Body of pancreas (tissue), 4 donors: ENCODE measurements at regions not wholly inside any gene's neighbourhood (a gene's known extent, or its start where the extent isn't known, plus 50 kb on each side); places are given as distances from the start of the nearest gene placed in this dataset.

Experiments used
- ATAC-seq: fragments of 150-250 bp; one replicate; pipeline ENCODE4 v1.9.1; 2016
- DNase-seq, 4 donors: peaks; one replicate each; pipeline ENCODE4 v3.0.0-alpha.2; 2019
- H3K27ac ChIP-seq, 4 donors: fragments of 200-600 bp; sonication (generic); 1 replicate in 3 of 4; 2 replicates in 1 of 4; pipeline versions ENCODE4 v1.5.1 to v1.6.1; 2016 to 2019; ENCODE audit warnings: mild to moderate bottlenecking in 1 of 4, mixed read lengths in 1 of 4, moderate library complexity in 1 of 4
- H3K27me3 ChIP-seq, 2 donors: fragments of 200-600 bp; sonication (generic); one replicate each; pipeline ENCODE4 v1.6.0; 2016; ENCODE audit warnings: mild to moderate bottlenecking in 1 of 2
- H3K36me3 ChIP-seq, 2 donors: fragments of 200-600 bp; sonication (generic); replicated peaks in 1 of 2; 2 replicates each; pipeline ENCODE4 v1.5.1; 2016; ENCODE audit warnings: low read depth in 2 of 2; ENCODE audit not compliant: insufficient read depth in 1 of 2
- H3K4me1 ChIP-seq: fragments of 200-600 bp; sonication (generic); one replicate; pipeline ENCODE4 v1.6.0; 2016
- H3K4me3 ChIP-seq, 2 donors: fragments of 200-600 bp; sonication (generic); 1 replicate in 1 of 2; 2 replicates in 1 of 2; pipeline ENCODE4 v1.5.1; 2016 to 2019
- H3K9me3 ChIP-seq, 3 donors: fragments of 200-600 bp; sonication (generic); 1 replicate in 2 of 3; 2 replicates in 1 of 3; pipeline ENCODE4 v1.5.1; 2016
- POLR2A ChIP-seq, 3 donors: fragments of 450-650 bp; IDR thresholded peaks; one replicate each; pipeline ENCODE4 v1.6.1; 2016; ENCODE audit warnings: antibody characterized with exemption in 3 of 3, mild to moderate bottlenecking in 2 of 3
- WGBS, 2 donors: methylation state at CpG; one replicate each; pipeline ENCODE4 v1.1.5; 2017; 5-methylcytosine and 5-hydroxymethylcytosine counted together
- intact Hi-C: fragments of 100-400 bp; cut with DNase I; formaldehyde crosslinking; loops from one replicate; pipeline ENCODE4 v1.15.1; 2023
- TF ChIP-seq, protein P1 (sequence below), 7 experiments: fragments of 450-650 bp in 4 of 7; fragments of 200-600 bp in 3 of 7; sonication (generic) in 3 of 7; IDR thresholded peaks; one replicate each; pipeline ENCODE4 v1.5.1; 2016 to 2019; ENCODE audit warnings: antibody characterized with exemption in 7 of 7

DNA sequence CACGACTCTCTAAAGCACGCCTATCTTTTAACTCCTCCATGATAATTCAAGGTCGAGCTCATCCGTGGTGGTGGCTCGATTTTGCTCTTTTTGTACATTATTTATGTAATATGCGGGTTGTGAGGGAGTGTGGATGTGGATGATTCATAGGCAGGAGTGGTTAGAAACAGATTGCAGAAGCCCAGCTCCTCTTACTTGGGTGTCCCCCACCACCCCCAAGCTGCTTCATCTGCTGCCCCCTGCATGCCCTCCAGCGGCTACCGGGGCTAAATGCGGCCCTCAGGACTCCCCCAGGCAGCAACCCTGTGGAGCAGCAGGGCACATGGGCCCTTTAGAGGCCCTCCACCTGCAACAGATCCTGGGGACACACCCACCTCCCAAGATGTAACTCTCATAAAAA lies 111.5 kb upstream of the SELENOK start:
- H3K4me3 ChIP-seq = no peak overlapping the region
- no peak for ATAC-seq
- TF ChIP-seq, protein P1, sequence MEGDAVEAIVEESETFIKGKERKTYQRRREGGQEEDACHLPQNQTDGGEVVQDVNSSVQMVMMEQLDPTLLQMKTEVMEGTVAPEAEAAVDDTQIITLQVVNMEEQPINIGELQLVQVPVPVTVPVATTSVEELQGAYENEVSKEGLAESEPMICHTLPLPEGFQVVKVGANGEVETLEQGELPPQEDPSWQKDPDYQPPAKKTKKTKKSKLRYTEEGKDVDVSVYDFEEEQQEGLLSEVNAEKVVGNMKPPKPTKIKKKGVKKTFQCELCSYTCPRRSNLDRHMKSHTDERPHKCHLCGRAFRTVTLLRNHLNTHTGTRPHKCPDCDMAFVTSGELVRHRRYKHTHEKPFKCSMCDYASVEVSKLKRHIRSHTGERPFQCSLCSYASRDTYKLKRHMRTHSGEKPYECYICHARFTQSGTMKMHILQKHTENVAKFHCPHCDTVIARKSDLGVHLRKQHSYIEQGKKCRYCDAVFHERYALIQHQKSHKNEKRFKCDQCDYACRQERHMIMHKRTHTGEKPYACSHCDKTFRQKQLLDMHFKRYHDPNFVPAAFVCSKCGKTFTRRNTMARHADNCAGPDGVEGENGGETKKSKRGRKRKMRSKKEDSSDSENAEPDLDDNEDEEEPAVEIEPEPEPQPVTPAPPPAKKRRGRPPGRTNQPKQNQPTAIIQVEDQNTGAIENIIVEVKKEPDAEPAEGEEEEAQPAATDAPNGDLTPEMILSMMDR (IDR thresholded peaks at IDR 0.05) = no peak
- no peak for TF ChIP-seq POLR2A (IDR thresholded peaks at IDR 0.05)
- no peak overlapping the region for H3K27ac ChIP-seq
- H3K36me3 ChIP-seq = no peaks in the 10 kb centered on the region
- no peak for DNase-seq
- no peaks in the 10 kb centered on the region for H3K4me1 ChIP-seq
- H3K27me3 ChIP-seq = no peaks in the 10 kb centered on the region
- intact Hi-C loops = no loop called here
- H3K9me3 ChIP-seq = no peaks in the 10 kb centered on the region
- WGBS, 2 donors = 79 to 82% methylated on average over 9 of the region's 9 CpGs

DNA sequence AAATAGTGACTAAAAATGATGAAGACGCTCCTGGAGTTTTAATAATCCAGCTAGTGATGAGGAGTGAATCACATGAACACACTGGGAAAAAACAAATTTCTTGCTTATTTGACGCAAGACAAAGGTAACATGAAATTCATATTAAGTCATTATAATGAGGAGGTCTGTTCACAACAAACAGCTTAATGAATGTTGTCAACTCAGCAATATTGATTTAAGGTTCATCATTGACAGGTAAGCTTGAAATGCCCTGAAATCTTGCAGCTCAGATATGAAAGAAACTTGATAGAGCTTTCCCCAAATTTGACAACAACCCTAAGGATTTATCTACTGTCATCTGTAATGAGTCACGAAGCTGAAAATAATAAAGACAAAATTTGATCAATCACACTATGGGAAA lies 108.1 kb upstream of the SELENOK start:
- Histone ChIP-seq H3K4me1 (peaks cover 4% of the 10 kb centered on the region), H3K27ac (no peak overlapping the region), H3K4me3 (no peak overlapping the region), H3K36me3 (no peaks in the 10 kb centered on the region), H3K27me3 (no peaks in the 10 kb centered on the region), H3K9me3 (no peaks in the 10 kb centered on the region)
- DNase-seq = no peak
- intact Hi-C loops = no loop called here
- 32 to 57% methylated on average over 3 of the region's 3 CpGs for WGBS, 2 donors
- TF ChIP-seq POLR2A (IDR thresholded peaks at IDR 0.05) = no peak
- TF ChIP-seq, protein P1 (IDR thresholded peaks at IDR 0.05) = no peak
- ATAC-seq = no peak

DNA sequence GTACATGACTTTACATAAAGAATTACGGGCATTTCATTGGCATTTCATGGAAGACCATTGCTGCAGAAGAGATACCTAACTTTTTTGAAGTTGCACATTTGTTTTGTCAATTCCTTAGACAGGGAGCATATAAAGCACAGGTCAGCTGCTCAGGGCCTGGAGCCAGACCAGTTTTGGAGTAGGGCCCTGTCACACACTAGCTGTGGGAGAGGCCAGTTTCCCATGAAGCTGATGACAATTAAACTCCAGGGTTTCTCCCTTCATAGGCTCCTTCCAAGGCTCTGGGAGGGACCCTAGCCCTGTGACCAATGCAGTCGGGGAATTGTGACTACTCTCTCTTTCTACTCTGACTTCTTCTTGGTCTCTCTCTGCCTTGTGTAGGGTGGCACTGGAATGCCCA lies 107.3 kb upstream of the SELENOK start:
- Histone ChIP-seq H3K27me3 (no peaks in the 10 kb centered on the region), H3K4me3 (no peak overlapping the region), H3K9me3 (no peaks in the 10 kb centered on the region), H3K27ac (no peak overlapping the region), H3K36me3 (no peaks in the 10 kb centered on the region), H3K4me1 (peaks cover 4% of the 10 kb centered on the region)
- intact Hi-C loops = no loop called here
- DNase-seq (no peak), ATAC-seq (no peak)
- no peak for TF ChIP-seq POLR2A (IDR thresholded peaks at IDR 0.05)
- TF ChIP-seq, protein P1 (IDR thresholded peaks at IDR 0.05) = no peak
- WGBS, 2 donors = 81 to 85% methylated on average over 2 of the region's 2 CpGs

DNA sequence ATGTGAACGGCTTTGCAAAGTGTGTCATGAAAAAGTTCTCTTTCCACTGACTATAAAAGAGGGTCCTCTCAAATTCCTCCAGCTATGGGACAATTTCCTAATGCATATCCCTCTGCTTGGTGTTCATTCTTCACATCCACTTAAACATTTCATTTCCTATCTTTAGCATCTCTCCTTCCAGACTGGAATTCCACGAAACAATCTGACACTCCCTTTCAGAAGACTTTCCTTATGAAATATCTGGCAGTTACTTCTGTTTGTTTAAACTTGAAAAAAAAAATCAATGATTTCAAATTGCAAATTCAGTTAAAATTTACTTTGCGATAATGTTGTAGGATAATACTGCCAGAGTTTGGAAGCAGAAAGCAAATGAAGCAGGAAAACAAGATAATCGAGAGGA lies 105.8 kb upstream of the SELENOK start:
- Histone ChIP-seq H3K27ac (no peak overlapping the region), H3K4me3 (no peak overlapping the region), H3K9me3 (no peaks in the 10 kb centered on the region), H3K27me3 (no peaks in the 10 kb centered on the region), H3K4me1 (peaks cover 4% of the 10 kb centered on the region), H3K36me3 (no peaks in the 10 kb centered on the region)
- WGBS, 2 donors = 14 to 17% methylated on average over 4 of the region's 4 CpGs
- ATAC-seq (no peak), DNase-seq (no peak)
- TF ChIP-seq, protein P1 (IDR thresholded peaks at IDR 0.05) = no peak
- no peak for TF ChIP-seq POLR2A (IDR thresholded peaks at IDR 0.05)
- intact Hi-C loops = no loop called here

DNA sequence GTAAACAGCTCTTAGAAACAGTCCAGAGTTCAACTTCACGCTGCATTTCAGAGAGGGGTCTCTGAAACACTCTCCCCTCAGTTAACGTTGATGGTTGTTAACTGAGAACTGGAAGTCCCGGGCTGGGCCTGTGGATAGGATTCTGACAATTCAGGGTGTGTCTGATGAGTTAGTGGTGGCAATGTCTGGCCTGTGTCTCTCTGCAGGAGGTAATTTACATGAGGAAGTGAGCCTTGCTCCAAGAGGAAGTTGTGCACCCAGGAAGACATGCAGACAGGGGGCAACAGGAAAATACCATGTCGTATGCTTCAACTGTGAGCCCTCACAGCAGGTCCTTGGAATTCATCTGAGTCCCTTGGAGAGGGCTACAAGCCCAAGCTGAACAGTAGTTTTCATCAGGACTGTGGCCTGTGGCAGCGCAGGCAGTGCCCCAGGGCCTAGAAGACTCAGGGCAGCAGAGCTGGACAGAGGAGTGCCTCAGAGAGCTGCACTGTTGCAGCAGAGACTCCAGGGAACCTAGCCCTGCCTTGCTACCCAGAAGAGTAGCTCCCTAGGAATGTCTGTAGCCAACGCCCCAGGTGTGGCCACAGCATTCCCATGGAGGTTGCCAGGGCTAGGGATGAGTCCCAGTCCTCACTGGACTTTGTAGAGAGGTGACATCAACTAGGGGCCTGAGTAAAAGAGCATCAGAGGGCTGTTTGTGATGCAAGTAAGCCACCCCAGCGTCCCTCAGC lies 104.6 kb upstream of the SELENOK start:
- H3K4me3 ChIP-seq = no peak overlapping the region
- no peak for ATAC-seq
- H3K36me3 ChIP-seq = no peaks in the 10 kb centered on the region
- no peak for TF ChIP-seq POLR2A (IDR thresholded peaks at IDR 0.05)
- TF ChIP-seq, protein P1 (IDR thresholded peaks at IDR 0.05) = no peak
- H3K27me3 ChIP-seq = no peaks in the 10 kb centered on the region
- intact Hi-C loops = no loop called here
- no peak for DNase-seq
- 69 to 83% methylated on average over 5 to 7 of the region's 7 CpGs for WGBS, 2 donors
- H3K9me3 ChIP-seq = no peaks in the 10 kb centered on the region
- peaks cover 4% of the 10 kb centered on the region for H3K4me1 ChIP-seq
- no peak overlapping the region for H3K27ac ChIP-seq
